Lung (tissue), 11 donors: ENCODE measurements at regions not wholly inside any gene's neighbourhood (a gene's known extent, or its start where the extent isn't known, plus 50 kb on each side); places are given as distances from the start of the nearest gene placed in this dataset.

Experiments used
- ATAC-seq: fragments of 200-7000 bp; cut with Tn5 transposase; one replicate; pipeline ENCODE4 v1.9.1; 2020; ENCODE audit warnings: moderate number of reproducible peaks; ENCODE audit not compliant: insufficient read depth, low FRiP score
- DNase-seq, 3 donors: peaks; one replicate each; pipeline ENCODE4 v3.0.0-alpha.2; 2013 to 2017
- H3K27ac ChIP-seq, 2 donors: one replicate each; pipeline ENCODE4 v1.5.1; 2013; ENCODE audit warnings: mild to moderate bottlenecking in 2 of 2, moderate library complexity in 2 of 2, control low read depth in 1 of 2, inconsistent platforms in 1 of 2, low read depth in 1 of 2, low read length in 1 of 2
- H3K27me3 ChIP-seq, 3 donors: one replicate each; pipeline ENCODE4 v1.5.1; 2013; ENCODE audit warnings: low read length in 2 of 3; ENCODE audit not compliant: control insufficient read depth in 3 of 3, insufficient read depth in 3 of 3
- H3K36me3 ChIP-seq, 4 donors: one replicate each; pipeline ENCODE4 v1.5.1; 2013; ENCODE audit warnings: low read length in 4 of 4, mild to moderate bottlenecking in 1 of 4, moderate library complexity in 1 of 4; ENCODE audit not compliant: control insufficient read depth in 4 of 4, insufficient read depth in 4 of 4
- H3K4me1 ChIP-seq, 5 donors: one replicate each; pipeline ENCODE4 v1.5.1; 2013; ENCODE audit warnings: low read length in 5 of 5, mild to moderate bottlenecking in 2 of 5, moderate library complexity in 1 of 5; ENCODE audit not compliant: control insufficient read depth in 5 of 5, insufficient read depth in 5 of 5
- H3K4me3 ChIP-seq: one replicate; pipeline ENCODE4 v1.5.1; 2013; ENCODE audit warnings: mild to moderate bottlenecking, control low read depth, moderate library complexity
- H3K9ac ChIP-seq, 2 donors: one replicate each; pipeline ENCODE4 v1.5.1; 2013; ENCODE audit warnings: low read length in 2 of 2, control low read depth in 1 of 2; ENCODE audit not compliant: insufficient read depth in 1 of 2
- H3K9me3 ChIP-seq, 4 donors: one replicate each; pipeline ENCODE4 v1.5.1; 2013; ENCODE audit warnings: low read length in 3 of 4, mild to moderate bottlenecking in 1 of 4, moderate library complexity in 1 of 4; ENCODE audit not compliant: control insufficient read depth in 4 of 4, insufficient read depth in 3 of 4
- WGBS, 2 donors: extraction: QIAGEN DNeasy Blood & Tissue Kit; methylation state at CpG; one replicate each; pipeline ENCODE4 v1.1.7; 2013; 5-methylcytosine and 5-hydroxymethylcytosine counted together
- TF ChIP-seq, protein P1 (sequence below): IDR thresholded peaks from 2 replicates; pipeline ENCODE4 v1.5.1; 2012; ENCODE audit warnings: mild to moderate bottlenecking; ENCODE audit errors: control extremely low read depth, extremely low read depth
- donor health status: control.
- donor health status: control.
- donor health status: Bipolar disorder and iron deficiency.
- donor health status: healthy.
- donor health status: DM: yes; HTN: yes; CAD: no.

DNA sequence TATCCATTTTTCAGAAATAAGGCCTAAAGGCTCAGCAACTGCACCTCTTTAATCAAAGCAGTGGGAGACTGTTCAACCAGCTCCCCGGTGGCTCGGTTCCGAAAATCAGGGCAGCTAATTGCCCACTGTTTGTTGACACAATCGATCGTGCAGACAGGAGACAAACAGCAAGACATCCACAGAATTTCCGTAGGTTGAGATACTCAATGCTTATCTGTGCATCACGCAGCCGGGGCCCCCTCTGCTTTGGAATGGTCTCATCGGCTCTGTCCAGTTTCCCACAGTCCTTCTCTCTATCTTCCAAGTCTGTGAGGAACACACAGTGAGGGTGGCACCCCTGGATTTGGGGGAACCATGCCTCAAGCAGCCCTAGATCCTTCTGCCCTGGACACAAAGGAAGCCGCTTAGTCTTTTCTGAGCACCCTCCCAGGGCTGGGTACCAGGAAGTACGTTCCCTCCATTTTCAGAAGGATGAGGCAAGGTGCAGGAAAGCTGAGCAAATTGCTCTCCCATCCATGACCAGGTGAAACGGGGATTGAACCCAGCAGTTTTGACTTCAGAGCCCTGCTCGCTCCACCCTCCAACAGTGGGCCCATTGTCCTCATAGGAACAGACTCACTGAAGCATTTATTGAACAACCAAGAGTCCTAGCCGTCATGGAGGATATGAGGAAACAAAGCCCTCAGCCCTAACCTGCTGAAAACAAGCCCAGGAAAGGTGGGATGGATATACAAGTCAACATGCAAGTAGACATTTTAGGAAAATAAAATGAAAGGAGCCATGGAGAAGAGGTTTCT lies 70.7 kb downstream of the C16orf95 start:
- TF ChIP-seq, protein P1, sequence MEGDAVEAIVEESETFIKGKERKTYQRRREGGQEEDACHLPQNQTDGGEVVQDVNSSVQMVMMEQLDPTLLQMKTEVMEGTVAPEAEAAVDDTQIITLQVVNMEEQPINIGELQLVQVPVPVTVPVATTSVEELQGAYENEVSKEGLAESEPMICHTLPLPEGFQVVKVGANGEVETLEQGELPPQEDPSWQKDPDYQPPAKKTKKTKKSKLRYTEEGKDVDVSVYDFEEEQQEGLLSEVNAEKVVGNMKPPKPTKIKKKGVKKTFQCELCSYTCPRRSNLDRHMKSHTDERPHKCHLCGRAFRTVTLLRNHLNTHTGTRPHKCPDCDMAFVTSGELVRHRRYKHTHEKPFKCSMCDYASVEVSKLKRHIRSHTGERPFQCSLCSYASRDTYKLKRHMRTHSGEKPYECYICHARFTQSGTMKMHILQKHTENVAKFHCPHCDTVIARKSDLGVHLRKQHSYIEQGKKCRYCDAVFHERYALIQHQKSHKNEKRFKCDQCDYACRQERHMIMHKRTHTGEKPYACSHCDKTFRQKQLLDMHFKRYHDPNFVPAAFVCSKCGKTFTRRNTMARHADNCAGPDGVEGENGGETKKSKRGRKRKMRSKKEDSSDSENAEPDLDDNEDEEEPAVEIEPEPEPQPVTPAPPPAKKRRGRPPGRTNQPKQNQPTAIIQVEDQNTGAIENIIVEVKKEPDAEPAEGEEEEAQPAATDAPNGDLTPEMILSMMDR = no peak
- no peak overlapping the region for H3K9ac ChIP-seq
- H3K4me1 ChIP-seq = peaks cover 0 to 7% (median 0%) of the 10 kb centered on the region in 5 donors
- DNase-seq (no peak), ATAC-seq (no peak)
- H3K4me3 ChIP-seq = no peak overlapping the region
- H3K27me3 ChIP-seq = peaks cover 0 to 4% (median 0%) of the 10 kb centered on the region in 3 donors
- H3K36me3 ChIP-seq = no peaks in the 10 kb centered on the region
- peaks cover 0 to 2% (median 0%) of the 10 kb centered on the region in 4 donors for H3K9me3 ChIP-seq
- H3K27ac ChIP-seq = no peak overlapping the region
- WGBS, 2 donors = 79 to 87% methylated on average over 14 of the region's 14 CpGs

DNA sequence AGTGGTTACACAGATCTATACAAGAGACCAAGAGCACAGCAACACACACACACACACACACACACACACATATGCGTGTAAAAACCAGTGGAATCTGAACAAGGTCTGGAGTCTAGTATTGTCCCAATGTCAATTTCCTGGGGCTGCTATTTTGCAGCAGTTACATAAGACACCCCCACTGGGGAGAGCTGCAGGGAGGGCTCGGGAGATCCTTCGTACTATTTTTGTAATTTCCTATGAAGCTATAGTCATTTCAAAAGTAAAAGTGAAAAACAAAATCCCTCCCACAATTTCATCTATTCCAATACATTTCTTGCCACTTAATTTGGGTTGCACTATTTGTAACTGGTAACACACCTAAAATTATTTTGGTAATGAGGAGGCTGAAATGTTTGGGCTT lies 68.5 kb downstream of the C16orf95 start:
- Histone ChIP-seq H3K9ac (no peak overlapping the region), H3K36me3 (no peaks in the 10 kb centered on the region), H3K9me3 (peaks cover 0 to 2% (median 0%) of the 10 kb centered on the region in 4 donors), H3K4me3 (no peak overlapping the region), H3K27me3 (peaks cover 0 to 4% (median 0%) of the 10 kb centered on the region in 3 donors), H3K27ac (no peak overlapping the region), H3K4me1 (peaks cover 0 to 7% (median 0%) of the 10 kb centered on the region in 5 donors)
- DNase-seq (no peak), ATAC-seq (no peak)
- TF ChIP-seq, protein P1 = no peak
- WGBS, 2 donors = 38 to 49% methylated on average over 3 of the region's 3 CpGs

DNA sequence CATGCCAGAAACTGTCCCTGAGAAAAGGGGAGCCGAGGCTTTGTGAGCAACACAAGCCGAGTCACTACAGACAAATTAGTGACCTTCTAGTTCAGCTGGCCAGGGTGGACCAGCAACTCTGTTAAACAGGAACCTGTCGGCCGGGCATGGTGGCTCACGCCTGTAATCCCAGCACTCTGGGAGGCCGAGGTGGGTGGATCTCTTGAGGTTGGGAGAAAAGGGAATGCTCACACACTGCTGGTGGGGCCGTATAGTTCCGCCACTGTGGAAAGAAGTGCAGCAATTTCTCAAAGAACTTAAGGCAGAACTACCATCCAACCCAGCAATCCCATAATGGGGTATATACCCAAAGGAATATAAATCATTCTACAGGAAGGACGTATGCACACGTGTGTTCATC lies 67.8 kb downstream of the C16orf95 start:
- ATAC-seq (no peak), DNase-seq (no peak)
- Histone ChIP-seq H3K9me3 (peaks cover 0 to 2% (median 0%) of the 10 kb centered on the region in 4 donors), H3K4me3 (no peak overlapping the region), H3K9ac (no peak overlapping the region), H3K36me3 (no peaks in the 10 kb centered on the region), H3K4me1 (peaks cover 0 to 7% (median 0%) of the 10 kb centered on the region in 5 donors), H3K27me3 (peaks cover 0 to 4% (median 0%) of the 10 kb centered on the region in 3 donors), H3K27ac (no peak overlapping the region)
- TF ChIP-seq, protein P1 = no peak
- WGBS, 2 donors = 90 to 92% methylated on average over 10 of the region's 10 CpGs
